Kidney (tissue), 13 donors: ENCODE measurements at regions not wholly inside any gene's neighbourhood (a gene's known extent, or its start where the extent isn't known, plus 50 kb on each side); places are given as distances from the start of the nearest gene placed in this dataset.

Experiments
- DNase-seq, 5 donors: peaks; one replicate each; pipeline ENCODE4 v3.0.0-alpha.2; 2013 to 2020
- FAIRE-seq: peaks from 2 replicates; lab custom pipeline; 2012; peaks lifted over from hg19 to GRCh38; lab: Jason Lieb, UNC
- H3K27ac ChIP-seq, 2 donors: one replicate each; pipeline ENCODE4 v1.7.0; 2013; ENCODE audit warnings: low read depth in 2 of 2, low read length in 2 of 2, inconsistent platforms in 1 of 2
- H3K27me3 ChIP-seq: one replicate; pipeline ENCODE4 v1.7.1; 2013; ENCODE audit warnings: low read length, inconsistent platforms; ENCODE audit not compliant: control insufficient read depth, insufficient read depth
- H3K36me3 ChIP-seq, 3 donors: one replicate each; pipeline versions ENCODE4 v1.7.0 to v1.7.1; 2013; ENCODE audit warnings: low read length in 3 of 3, control low read depth in 1 of 3, inconsistent platforms in 1 of 3; ENCODE audit not compliant: insufficient read depth in 3 of 3, control insufficient read depth in 2 of 3
- H3K4me1 ChIP-seq, 3 donors: one replicate each; pipeline versions ENCODE4 v1.7.0 to v1.7.1; 2013; ENCODE audit warnings: low read length in 3 of 3, inconsistent platforms in 1 of 3, low read depth in 1 of 3; ENCODE audit not compliant: control insufficient read depth in 2 of 3, insufficient read depth in 2 of 3
- H3K4me3 ChIP-seq, 3 donors: one replicate each; pipeline versions ENCODE4 v1.7.0 to v1.8.1; 2013; ENCODE audit warnings: low read length in 3 of 3, control low read depth in 1 of 3, inconsistent platforms in 1 of 3
- H3K9ac ChIP-seq, 3 donors: one replicate each; pipeline versions ENCODE4 v1.7.0 to v1.7.1; 2013; ENCODE audit warnings: low read length in 3 of 3, control low read depth in 1 of 3, inconsistent platforms in 1 of 3
- H3K9me3 ChIP-seq, 3 donors: one replicate each; pipeline versions ENCODE4 v1.7.0 to v1.7.1; 2013; ENCODE audit warnings: low read length in 3 of 3, control low read depth in 1 of 3, inconsistent platforms in 1 of 3; ENCODE audit not compliant: control insufficient read depth in 2 of 3, insufficient read depth in 1 of 3
- intact Hi-C: fragments of 100-400 bp; cut with DNase I; formaldehyde crosslinking; loops from one replicate; pipeline ENCODE4 v1.11.1; 2022
- TF ChIP-seq, protein P1 (sequence below): IDR thresholded peaks from 3 replicates; pipeline ENCODE4 v1.5.1; 2012; ENCODE audit warnings: mild to moderate bottlenecking, moderate library complexity, borderline replicate concordance; ENCODE audit not compliant: insufficient read depth; ENCODE audit errors: extremely low read depth
- donor health status: control.
- donor health status: control.
- donor health status: control.
- donor health status: control.
- donor health status: control.
- donor health status: DM: yes; HTN: yes; CAD: no.
- donor health status: Normal renal cell carcinoma (clear cell type).

DNA sequence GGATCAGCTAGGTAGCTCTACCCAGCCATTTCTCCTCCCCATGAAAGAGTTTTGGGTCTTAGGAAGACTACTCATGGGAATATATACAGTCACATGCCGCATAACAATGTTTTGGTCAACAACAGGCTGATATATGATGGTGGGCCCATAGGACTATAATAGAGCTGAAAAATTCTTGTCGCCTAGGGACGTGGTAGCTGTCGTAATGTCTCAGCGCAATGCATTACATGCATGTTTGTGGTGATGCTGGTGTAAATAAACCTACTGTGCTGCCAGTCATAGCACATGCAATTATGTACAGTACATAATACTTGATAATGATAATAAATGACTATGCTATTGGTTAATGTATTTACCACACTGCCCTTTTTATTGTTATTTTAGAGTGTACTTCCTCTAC, 78.2 kb upstream of the DLX6 start:
- TF ChIP-seq, protein P1, sequence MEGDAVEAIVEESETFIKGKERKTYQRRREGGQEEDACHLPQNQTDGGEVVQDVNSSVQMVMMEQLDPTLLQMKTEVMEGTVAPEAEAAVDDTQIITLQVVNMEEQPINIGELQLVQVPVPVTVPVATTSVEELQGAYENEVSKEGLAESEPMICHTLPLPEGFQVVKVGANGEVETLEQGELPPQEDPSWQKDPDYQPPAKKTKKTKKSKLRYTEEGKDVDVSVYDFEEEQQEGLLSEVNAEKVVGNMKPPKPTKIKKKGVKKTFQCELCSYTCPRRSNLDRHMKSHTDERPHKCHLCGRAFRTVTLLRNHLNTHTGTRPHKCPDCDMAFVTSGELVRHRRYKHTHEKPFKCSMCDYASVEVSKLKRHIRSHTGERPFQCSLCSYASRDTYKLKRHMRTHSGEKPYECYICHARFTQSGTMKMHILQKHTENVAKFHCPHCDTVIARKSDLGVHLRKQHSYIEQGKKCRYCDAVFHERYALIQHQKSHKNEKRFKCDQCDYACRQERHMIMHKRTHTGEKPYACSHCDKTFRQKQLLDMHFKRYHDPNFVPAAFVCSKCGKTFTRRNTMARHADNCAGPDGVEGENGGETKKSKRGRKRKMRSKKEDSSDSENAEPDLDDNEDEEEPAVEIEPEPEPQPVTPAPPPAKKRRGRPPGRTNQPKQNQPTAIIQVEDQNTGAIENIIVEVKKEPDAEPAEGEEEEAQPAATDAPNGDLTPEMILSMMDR, result no peak
- H3K9ac ChIP-seq, result no peak overlapping the region
- no peak overlapping the region for H3K27ac ChIP-seq
- no peaks in the 10 kb centered on the region for H3K9me3 ChIP-seq
- no peak overlapping the region for H3K4me3 ChIP-seq
- H3K36me3 ChIP-seq, result no peaks in the 10 kb centered on the region
- intact Hi-C loops, result no loop called here
- no peaks in the 10 kb centered on the region for H3K27me3 ChIP-seq
- H3K4me1 ChIP-seq, result no peaks in the 10 kb centered on the region
- DNase-seq, result no peak
- no peak for FAIRE-seq

DNA sequence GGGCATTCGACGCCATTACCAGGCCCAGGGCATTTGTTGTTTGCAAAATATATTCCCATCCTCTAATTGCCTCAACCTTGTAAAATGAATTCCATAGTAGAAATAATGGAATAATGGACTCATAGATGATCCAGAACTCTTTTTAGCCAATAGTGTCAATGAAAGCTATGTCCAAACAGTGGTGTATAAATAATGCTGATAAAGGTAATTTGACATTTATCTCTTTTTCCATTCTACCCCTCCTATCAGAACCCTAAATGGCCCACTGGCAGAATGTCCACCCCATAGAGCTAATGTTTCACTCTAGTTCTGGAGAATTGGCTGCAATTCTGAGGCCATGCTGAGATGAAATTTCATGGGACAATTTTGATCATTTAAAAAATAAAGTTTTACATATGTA, 76.4 kb upstream of the DLX6 start:
- Histone ChIP-seq H3K4me3 (no peak overlapping the region), H3K36me3 (no peaks in the 10 kb centered on the region), H3K27ac (no peak overlapping the region), H3K27me3 (no peaks in the 10 kb centered on the region), H3K4me1 (no peaks in the 10 kb centered on the region), H3K9ac (no peak overlapping the region), H3K9me3 (no peaks in the 10 kb centered on the region)
- FAIRE-seq (no peak), DNase-seq (no peak)
- intact Hi-C loops, result no loop called here
- TF ChIP-seq, protein P1, result no peak

DNA sequence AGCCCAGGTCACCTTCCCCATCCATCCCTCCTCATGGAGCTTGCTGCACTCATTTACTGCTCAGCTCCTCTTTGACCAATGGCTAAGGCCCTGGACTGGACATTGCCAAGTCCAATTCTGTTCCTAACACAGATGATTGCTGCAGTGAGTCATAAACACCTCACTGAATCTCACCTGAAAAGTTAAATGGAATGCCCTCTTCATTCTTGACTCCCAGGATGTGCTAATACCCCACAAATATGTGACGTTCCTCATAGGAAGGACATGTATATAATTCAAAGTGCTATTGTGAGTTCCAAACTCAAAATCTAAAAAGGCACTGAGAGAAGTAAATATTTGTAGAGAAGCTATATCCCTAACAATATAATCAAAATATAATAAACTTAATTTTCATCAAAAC, 73.5 kb upstream of the DLX6 start:
- no peaks in the 10 kb centered on the region for H3K4me1 ChIP-seq
- H3K9me3 ChIP-seq, result no peaks in the 10 kb centered on the region
- FAIRE-seq (no peak), DNase-seq (no peak)
- no peak overlapping the region for H3K9ac ChIP-seq
- H3K27me3 ChIP-seq, result no peaks in the 10 kb centered on the region
- H3K36me3 ChIP-seq, result no peaks in the 10 kb centered on the region
- intact Hi-C loops, result no loop called here
- no peak overlapping the region for H3K27ac ChIP-seq
- TF ChIP-seq, protein P1, result no peak
- H3K4me3 ChIP-seq, result no peak overlapping the region

DNA sequence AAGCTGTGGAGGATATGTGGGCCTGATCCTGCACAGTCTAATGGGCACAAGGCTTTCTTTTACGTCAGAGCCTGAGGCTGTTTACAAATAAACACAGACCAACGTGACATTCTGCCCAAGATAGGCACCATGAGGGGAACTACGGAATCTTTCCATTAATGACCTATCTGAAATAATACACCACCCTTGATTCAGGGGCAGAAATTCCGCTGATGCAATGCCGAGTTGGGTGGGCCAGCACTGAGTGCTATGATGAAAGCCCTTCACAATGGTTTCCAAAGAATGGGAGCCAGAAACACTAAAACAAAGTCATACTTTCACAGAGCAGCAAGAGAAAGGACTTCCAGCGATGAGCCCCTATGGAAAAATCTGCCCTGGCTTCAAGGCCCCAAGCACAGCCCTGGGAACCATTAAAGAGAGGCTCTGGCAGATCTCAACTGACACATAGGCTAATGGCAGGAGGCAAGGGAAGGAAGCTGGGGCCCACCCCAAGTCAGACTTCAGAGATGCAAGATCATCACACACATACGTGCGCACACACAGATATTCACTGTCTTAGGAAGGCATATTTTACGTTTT, 72.2 kb upstream of the DLX6 start:
- DNase-seq (no peak), FAIRE-seq (no peak)
- Histone ChIP-seq H3K36me3 (no peaks in the 10 kb centered on the region), H3K27me3 (no peaks in the 10 kb centered on the region), H3K27ac (no peak overlapping the region), H3K4me1 (no peaks in the 10 kb centered on the region), H3K9ac (no peak overlapping the region), H3K4me3 (no peak overlapping the region), H3K9me3 (no peaks in the 10 kb centered on the region)
- TF ChIP-seq, protein P1, result no peak
- intact Hi-C loops, result no loop called here
